Thyroid gland (tissue), 4 donors: ENCODE measurements at regions not wholly inside any gene's neighbourhood (a gene's known extent, or its start where the extent isn't known, plus 50 kb on each side); places are given as distances from the start of the nearest gene placed in this dataset.

ENCODE experiments used
- DNase-seq, 2 donors: peaks; one replicate each; pipeline ENCODE4 v3.0.0-alpha.2; 2019
- H3K27ac ChIP-seq, 3 donors: fragments of 200-600 bp; sonication (generic); 1 replicate in 2 of 3; 2 replicates in 1 of 3; pipeline ENCODE4 v1.5.1; 2016 to 2019; ENCODE audit warnings: mild to moderate bottlenecking in 1 of 3, moderate library complexity in 1 of 3
- H3K27me3 ChIP-seq: fragments of 200-600 bp; sonication (generic); one replicate; pipeline ENCODE4 v1.5.1; 2019
- H3K36me3 ChIP-seq, 2 donors: fragments of 200-600 bp; sonication (generic); one replicate each; pipeline ENCODE4 v1.5.1; 2016 to 2019
- H3K4me1 ChIP-seq, 2 donors: fragments of 200-600 bp; sonication (generic); one replicate each; pipeline ENCODE4 v1.5.1; 2017 to 2019
- H3K4me3 ChIP-seq, 3 donors: fragments of 200-600 bp; sonication (generic); replicated peaks in 1 of 3; 1 replicate in 2 of 3; 2 replicates in 1 of 3; pipeline ENCODE4 v1.5.1; 2016; ENCODE audit warnings: mild to moderate bottlenecking in 1 of 3
- H3K9me3 ChIP-seq: fragments of 200-600 bp; sonication (generic); one replicate; pipeline ENCODE4 v1.5.1; 2017
- POLR2A ChIP-seq, 2 donors: fragments of 450-650 bp; IDR thresholded peaks; one replicate each; pipeline ENCODE4 v1.6.1; 2017; ENCODE audit warnings: antibody characterized with exemption in 2 of 2, mild to moderate bottlenecking in 2 of 2, moderate library complexity in 1 of 2
- WGBS, 2 donors: methylation state at CpG; one replicate each; pipeline ENCODE4 v1.1.5; 2017; 5-methylcytosine and 5-hydroxymethylcytosine counted together
- intact Hi-C: fragments of 100-400 bp; cut with DNase I; formaldehyde crosslinking; loops from one replicate; pipeline ENCODE4 v1.15.1; 2023
- TF ChIP-seq, protein P1 (sequence below), 6 experiments: fragments of 200-600 bp in 3 of 6; fragments of 450-650 bp in 3 of 6; sonication (generic) in 3 of 6; IDR thresholded peaks; one replicate each; pipeline ENCODE4 v1.5.1; 2016 to 2019; ENCODE audit warnings: antibody characterized with exemption in 6 of 6, mild to moderate bottlenecking in 2 of 6, inconsistent platforms in 1 of 6, moderate library complexity in 1 of 6

DNA sequence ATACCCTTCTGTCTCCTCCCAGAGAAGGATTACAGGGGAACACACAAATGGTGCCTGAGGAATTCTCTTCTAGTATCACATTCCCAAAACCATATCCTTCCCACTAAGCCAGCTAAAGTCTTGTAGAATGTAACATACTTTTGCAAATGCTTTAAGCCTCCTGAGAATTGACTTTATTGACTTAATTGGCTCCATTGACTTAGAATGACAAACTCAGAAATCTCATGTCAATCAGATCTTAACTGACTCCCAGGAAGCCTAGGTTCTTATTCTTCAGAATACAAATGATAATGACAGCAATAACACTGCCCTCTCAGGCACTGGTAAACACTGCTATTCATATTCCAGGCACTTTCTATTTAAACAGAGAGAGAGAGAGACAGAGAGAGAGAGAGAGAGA is 356.9 kb upstream of the PRKCQ start:
- intact Hi-C loops: no loop called here
- no peak overlapping the region for H3K4me3 ChIP-seq

DNA sequence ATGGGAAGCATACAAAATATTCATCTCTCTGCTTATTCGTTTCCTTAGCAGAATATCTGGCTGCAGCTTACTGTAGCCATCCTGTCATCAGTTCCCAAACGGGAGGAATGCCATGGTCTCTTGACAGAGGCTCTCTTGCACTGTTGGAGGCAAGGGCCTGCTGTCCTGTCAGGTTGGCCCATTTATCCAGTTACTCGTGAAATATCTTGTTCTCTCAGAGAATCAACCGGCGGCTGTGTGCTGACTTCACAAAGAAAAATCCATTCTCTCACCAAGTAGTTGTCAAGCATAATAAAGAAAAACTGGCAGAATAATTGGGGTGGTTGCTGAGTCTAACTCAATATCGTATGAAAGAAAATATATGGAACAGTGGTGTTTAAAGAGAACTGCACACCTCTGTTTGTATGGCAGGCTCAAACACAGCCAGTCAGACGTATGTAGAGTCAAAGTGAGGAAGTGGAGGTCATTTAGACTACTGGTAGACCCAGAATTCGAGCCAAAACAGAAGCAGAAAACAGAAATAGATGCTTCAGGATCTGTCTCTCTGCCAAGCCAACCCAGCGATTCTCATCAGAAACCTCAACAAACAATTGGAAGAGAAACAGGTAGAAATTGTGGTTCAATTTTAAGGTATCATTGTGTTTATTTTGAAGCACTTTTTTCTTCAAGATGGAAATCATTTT is 349.2 kb upstream of the PRKCQ start:
- WGBS, 2 donors: 70 to 73% methylated on average over 9 of the region's 9 CpGs
- intact Hi-C loops: no loop called here

More for the DNA sequence above, 356.9 kb upstream of the PRKCQ start:
- Histone ChIP-seq H3K4me1 (no peaks in the 10 kb centered on the region), H3K36me3 (no peaks in the 10 kb centered on the region), H3K27ac (no peak overlapping the region), H3K27me3 (no peaks in the 10 kb centered on the region), H3K9me3 (no peaks in the 10 kb centered on the region)
- TF ChIP-seq POLR2A (IDR thresholded peaks at IDR 0.05): no peak
- TF ChIP-seq, protein P1, sequence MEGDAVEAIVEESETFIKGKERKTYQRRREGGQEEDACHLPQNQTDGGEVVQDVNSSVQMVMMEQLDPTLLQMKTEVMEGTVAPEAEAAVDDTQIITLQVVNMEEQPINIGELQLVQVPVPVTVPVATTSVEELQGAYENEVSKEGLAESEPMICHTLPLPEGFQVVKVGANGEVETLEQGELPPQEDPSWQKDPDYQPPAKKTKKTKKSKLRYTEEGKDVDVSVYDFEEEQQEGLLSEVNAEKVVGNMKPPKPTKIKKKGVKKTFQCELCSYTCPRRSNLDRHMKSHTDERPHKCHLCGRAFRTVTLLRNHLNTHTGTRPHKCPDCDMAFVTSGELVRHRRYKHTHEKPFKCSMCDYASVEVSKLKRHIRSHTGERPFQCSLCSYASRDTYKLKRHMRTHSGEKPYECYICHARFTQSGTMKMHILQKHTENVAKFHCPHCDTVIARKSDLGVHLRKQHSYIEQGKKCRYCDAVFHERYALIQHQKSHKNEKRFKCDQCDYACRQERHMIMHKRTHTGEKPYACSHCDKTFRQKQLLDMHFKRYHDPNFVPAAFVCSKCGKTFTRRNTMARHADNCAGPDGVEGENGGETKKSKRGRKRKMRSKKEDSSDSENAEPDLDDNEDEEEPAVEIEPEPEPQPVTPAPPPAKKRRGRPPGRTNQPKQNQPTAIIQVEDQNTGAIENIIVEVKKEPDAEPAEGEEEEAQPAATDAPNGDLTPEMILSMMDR (IDR thresholded peaks at IDR 0.05): no peak
- DNase-seq: no peak

DNA sequence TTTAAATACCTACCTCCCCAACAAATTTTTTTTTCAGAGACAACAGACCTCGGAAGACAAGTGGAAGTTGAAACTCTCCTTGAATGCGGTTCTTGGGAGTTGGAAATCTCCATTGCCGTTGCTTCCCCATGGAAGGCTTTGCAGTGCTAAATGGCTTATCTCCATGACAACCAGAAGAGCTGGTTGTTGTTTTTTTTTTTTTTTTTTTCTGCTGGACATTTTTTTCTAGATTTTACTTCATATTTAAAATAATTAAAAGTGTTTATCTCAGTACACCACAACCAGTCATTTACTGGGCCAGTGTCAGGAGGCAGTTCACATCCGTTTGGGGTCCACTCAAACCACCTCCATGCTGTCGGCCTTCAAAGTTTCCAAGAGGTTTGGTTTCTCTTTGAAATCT is 348.5 kb upstream of the PRKCQ start:
- 57 to 60% methylated on average over 5 of the region's 5 CpGs for WGBS, 2 donors
- no peak overlapping the region for H3K27ac ChIP-seq
- TF ChIP-seq POLR2A (IDR thresholded peaks at IDR 0.05): no peak
- TF ChIP-seq, protein P1 (IDR thresholded peaks at IDR 0.05): no peak
- DNase-seq: no peak
- intact Hi-C loops: no loop called here
- H3K4me3 ChIP-seq: no peak overlapping the region
- H3K9me3 ChIP-seq: no peaks in the 10 kb centered on the region
- H3K36me3 ChIP-seq: no peaks in the 10 kb centered on the region
- no peaks in the 10 kb centered on the region for H3K27me3 ChIP-seq
- no peaks in the 10 kb centered on the region for H3K4me1 ChIP-seq

More for the DNA sequence above, 349.2 kb upstream of the PRKCQ start:
- Histone ChIP-seq H3K27ac (no peak overlapping the region), H3K4me1 (no peaks in the 10 kb centered on the region), H3K9me3 (no peaks in the 10 kb centered on the region), H3K27me3 (no peaks in the 10 kb centered on the region), H3K36me3 (no peaks in the 10 kb centered on the region), H3K4me3 (no peak overlapping the region)
- DNase-seq: no peak
- TF ChIP-seq POLR2A (IDR thresholded peaks at IDR 0.05): no peak
- TF ChIP-seq, protein P1 (IDR thresholded peaks at IDR 0.05): no peak

DNA sequence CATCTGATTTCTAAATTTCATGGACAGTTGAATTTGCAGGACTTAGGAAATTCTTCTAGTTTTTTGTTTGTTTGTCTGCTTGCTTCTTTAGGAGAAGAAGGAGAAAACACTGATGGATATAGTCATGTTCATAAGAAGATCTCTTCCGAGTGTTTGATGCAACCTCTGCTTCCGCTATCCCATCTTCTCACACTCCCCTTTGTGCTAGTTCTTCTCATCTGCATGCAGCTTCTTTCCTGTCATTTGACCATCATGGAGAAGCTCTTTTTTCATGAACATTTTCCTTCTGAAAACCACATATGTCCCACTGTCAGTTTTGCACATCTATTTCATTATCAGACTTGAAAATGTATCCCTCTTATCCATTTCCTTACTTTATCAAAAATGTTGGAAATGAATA is 346.9 kb upstream of the PRKCQ start:
- DNase-seq: no peak
- no peak overlapping the region for H3K4me3 ChIP-seq
- no peaks in the 10 kb centered on the region for H3K27me3 ChIP-seq
- no peaks in the 10 kb centered on the region for H3K9me3 ChIP-seq
- 87 to 95% methylated on average over 2 of the region's 2 CpGs for WGBS, 2 donors
- TF ChIP-seq POLR2A (IDR thresholded peaks at IDR 0.05): no peak
- TF ChIP-seq, protein P1 (IDR thresholded peaks at IDR 0.05): no peak
- intact Hi-C loops: no loop called here
- no peak overlapping the region for H3K27ac ChIP-seq
- no peaks in the 10 kb centered on the region for H3K36me3 ChIP-seq
- no peaks in the 10 kb centered on the region for H3K4me1 ChIP-seq

DNA sequence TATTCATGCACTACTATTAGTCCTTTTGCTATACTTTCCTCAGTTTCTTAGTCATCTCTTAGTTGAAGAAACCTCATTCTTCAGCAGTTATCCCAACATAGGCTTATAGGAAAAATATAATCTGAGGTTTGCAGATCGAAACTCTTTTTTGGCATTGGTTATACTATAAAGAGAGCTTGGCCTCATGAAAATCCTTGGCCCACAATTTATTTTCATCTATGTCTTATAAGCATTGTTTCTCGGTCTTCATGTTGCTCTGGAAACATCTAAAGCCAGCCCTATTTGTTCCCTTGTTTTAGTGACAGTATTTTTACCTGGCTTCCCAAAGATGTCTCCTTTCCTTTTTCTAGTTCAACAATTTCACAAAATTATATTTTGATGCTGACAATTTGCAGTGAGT is 345.1 kb upstream of the PRKCQ start:
- Histone ChIP-seq H3K4me1 (no peaks in the 10 kb centered on the region), H3K27ac (no peak overlapping the region), H3K9me3 (no peaks in the 10 kb centered on the region), H3K27me3 (no peaks in the 10 kb centered on the region), H3K4me3 (no peak overlapping the region), H3K36me3 (no peaks in the 10 kb centered on the region)
- TF ChIP-seq, protein P1 (IDR thresholded peaks at IDR 0.05): no peak
- TF ChIP-seq POLR2A (IDR thresholded peaks at IDR 0.05): no peak
- 91 to 93% methylated on average over 2 of the region's 2 CpGs for WGBS, 2 donors
- intact Hi-C loops: no loop called here
- no peak for DNase-seq
